Hippocampal formation (tissue), 2 donors: ENCODE measurements at regions not wholly inside any gene's neighbourhood (a gene's known extent, or its start where the extent isn't known, plus 50 kb on each side); places are given as distances from the start of the nearest gene placed in this dataset.
A peak's percentile ranks its signal among the peaks of the same experiment; 100 is the strongest.
"Not testable (repeated sequence)": the region's sequence is repeated elsewhere in the genome, so short reads cannot be mapped to it uniquely, and the experiment has no call there.

Experiments used
- DNase-seq, 2 donors: peaks; one replicate each; lab custom pipeline; 2025; lab: John Stamatoyannopoulos, UW

DNA sequence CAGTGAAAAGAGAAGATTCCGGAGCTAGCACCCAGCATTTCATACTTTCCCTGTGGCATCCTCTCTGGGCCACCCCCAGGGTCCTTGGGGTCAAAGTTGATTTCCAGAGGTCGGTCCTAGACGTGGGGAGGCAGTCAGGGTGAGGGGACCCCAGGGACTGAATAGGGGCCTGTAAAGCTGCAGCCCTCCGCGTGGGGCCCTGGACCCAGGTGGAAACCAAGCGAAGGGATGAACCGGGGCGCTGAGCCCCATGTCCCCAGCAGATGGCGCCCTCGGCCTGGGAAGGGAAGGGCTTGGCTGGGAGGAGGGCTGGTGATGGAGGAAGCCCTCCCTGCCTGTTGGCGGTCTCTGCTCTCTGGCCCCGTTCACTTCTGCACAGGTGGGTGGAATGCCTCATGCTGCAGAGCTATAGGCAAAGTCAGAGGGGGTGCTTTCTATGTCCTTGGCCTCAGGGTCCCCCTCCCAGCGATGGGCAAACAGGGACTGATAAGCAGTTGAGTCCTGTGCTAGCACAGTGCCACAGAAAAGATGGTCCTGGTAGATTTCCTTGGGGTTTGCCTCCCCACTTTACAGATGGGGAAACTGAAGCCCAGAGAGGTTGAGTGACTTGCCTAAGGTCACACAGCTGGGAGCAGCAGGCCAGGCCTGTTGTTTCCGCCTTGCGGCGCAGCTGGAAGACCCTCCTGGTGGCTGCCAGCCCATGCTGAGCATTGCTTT lies 163.4 kb upstream of the CIBAR2 start:
- peak; percentile 38 to 66 for DNase-seq

DNA sequence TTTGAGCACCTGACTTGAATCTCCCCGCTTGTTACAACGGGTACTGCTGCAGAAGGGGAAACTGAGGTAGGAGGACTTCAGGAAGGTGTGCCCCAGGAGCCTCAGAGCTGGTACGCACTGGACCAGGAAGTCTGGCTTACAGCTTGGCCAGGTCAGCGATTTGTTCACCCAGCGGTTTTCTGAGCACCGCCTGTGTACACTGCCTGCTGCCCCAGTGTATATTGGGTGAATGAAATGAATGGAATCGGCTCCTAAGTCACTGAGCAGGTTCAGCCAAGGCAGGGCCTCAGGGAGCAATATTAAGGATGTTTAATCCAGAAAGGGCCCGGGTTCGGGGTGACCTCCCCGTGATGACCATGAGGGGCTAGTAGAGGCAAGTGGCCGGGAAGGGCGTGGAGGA lies 164.0 kb upstream of the CIBAR2 start:
- DNase-seq: no peak

DNA sequence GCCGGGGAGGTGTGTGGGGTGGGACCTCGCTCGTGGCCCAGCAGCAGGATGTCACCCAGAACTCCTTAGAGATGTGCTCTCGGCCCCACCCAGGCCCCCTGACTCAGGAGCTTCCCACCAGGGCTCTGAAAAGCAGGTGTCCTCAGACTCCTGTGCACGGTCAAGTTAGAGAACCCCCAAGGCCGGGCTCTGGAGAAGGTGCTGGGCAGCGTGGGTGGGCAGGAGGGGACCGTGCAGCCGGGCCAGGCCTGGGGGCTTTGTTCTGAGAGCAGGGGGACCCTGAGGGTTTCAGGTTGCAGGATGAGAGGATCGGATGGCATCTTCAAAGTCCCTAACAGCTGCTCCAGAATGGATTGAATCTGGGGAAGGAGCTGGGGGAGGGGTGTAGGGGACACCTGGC lies 164.4 kb upstream of the CIBAR2 start:
- no peak for DNase-seq

DNA sequence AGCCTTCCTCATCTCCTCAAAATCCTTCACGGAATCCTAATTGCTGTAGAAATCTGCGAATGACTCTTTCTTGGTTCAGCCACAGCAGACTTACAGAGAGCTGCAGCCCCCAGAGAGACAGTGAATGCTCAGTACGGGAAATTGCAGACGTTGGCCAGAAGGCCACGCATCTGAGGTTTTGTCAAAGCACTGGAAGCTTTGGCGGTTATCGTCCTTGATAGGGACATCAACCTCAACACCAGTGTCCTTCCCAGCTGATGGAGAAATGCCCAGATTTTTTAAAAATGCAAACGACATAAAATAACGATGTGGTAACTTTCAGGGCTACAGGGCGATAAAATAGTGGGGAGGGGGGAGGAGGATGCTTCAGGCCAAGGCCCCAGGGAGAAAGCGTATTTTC lies 166.6 kb upstream of the CIBAR2 start:
- no peak for DNase-seq

DNA sequence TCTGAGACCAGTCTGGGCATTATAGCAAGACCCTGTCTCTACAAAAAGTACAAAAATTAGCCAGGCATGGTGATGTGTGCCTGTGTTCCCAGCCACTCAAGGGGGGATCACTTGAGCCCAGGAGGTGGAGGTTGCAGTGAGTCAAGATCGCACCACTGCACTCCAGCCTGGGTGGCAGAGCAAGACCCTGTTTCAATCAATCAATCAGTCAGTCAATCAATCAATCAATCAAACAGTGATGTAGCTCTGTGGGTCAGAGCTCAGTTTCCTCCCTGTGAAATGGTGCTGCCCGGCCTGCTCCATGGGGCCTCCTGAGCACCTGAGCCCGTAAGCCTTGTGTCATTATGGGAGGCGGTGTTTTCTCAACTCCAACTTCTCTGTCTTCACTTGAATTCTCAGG lies 167.1 kb upstream of the CIBAR2 start:
- no peak for DNase-seq

DNA sequence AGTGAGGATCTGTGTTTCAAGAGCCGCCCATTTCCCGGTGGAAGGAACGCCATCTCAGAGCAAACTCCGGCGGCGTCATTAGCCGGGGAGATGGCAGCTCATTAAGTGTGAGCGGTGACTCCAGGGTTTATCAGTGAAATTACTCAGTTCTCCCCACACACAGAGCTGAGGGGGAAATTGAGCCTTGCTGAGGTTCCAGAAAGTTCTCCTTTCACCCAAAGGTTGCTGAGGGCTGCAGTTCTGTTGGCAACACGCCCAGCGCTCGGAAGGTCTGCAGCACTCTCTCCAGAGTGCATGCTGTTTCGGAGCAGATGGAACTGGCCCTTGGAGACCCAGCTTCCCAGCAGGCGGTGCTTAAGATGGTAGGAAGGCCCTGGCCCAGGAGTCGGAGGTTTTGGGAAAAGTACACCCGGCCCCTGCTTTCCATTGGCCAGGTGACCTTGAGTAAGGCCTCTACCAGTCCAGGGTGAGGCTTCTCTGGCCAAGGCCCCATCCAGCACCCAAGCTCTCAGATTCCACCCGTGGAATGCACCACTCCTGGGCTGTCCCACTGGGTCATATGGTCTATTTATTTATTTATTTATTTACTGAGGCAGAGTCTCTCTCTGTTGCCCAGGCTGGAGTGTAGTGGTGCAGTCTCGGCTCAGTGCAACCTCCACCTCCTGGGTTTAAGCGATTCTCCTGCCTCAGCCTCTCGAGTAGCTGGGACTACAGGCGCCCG lies 167.7 kb upstream of the CIBAR2 start:
- peak in 1 of 2 donors; percentile 16 for DNase-seq

DNA sequence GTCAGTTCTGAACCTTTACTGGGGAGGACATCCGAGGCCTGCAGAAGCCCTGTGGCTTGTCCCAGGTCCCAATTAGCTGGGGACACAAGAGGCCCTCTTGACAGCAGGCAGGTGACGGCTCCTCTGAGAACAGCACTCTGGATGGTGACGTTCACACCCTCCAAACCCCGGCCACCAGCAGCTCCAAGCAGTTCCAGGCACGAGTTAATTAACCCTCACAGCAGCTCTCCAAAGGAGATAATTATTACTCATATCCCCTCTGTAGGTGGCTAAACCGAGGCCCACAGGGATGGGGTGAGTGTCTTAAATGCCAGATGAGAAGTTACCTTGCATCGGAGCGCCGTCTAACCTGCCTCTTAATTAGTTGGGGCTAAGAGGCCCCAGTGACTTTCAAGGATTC lies 168.9 kb upstream of the CIBAR2 start:
- no peak for DNase-seq

DNA sequence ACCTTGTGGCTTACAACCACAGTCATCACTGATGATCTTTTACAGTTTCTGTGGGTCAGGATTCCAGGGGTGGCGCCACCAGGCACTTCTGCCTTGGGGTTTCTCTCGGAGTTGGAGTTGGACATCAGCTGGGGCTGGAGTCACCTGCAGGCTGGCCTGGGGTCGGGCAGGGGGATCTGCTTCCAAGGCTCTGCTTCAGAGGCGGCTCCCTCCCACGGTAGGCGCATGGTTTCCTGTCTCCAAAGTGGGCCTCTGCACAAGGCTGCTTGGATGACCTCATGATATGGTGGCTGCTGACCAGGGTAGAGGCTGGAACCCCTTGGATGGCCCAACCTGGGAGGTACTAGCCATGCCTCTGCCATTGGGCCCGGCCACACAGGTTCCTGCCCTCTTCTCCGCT lies 170.6 kb upstream of the CIBAR2 start:
- DNase-seq: no peak

DNA sequence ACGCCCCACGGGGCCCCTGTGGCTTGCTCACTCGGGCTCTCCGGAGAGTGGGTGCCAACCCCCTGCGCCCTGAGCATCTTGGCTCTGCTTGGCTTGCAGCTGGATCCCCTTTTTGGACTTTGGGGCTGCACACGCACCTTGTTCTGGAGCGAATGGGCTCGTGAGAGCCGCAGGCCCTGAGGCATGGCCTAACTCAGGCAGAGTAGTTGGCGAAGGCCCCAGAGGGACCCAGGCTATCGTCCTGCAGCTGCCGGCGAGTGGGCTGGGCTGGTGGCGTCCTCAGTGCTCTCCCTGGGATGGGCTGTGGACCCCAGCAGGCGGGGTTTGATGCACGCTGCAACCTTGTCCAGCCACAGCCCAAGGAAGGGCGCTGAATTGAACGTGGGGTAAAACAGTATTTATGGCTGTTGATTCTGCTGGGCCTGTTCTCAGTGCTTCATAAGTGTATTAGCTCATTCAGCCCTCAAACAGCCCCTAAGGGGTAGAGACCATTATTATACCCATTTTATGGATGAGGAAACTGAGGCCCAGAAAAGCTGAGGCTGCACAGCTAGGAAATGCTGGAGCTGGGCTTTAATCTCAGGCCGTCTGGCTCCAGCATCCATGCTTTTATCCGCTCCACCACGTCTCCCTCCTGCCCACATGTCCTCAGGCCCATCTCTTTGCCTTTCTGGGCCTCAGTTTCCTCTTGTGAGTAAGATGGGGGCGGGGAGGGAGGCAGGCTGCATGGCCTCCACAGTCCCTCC lies 171.2 kb upstream of the CIBAR2 start:
- no peak for DNase-seq

DNA sequence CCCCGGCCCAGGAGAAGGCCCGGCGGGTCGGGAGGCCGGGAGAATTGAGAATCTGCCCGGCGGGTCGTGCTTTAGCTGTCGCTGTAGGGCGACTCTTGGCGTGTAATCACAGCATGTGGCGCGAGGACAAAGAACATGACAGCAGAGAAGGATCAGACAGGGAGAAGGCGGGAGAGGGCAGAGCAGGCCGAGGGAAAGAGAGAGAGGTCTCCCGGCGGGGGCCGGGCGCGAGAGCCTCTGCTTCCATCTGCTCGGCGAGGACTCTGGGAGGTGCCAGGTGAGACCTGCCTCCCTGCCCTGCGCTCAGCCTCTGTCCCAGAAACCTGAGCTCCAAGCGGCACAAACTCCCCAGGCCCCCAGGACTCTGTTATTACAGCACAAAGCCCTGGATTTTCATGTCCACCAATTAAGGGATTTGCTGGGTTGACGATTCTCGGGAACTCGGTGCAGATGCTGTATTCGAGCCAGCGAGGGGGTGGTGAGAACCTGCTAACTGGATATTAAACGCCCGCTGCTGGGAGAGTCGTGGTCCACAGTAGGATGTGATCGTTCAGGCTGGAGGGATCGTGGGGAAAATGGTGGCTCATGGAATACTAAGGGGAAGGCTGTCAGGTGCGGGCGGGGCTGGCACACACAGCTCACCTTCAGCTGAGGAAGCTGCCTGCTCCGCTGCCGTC lies 172.0 kb upstream of the CIBAR2 start:
- peak in 1 of 2 donors; percentile 9 for DNase-seq

DNA sequence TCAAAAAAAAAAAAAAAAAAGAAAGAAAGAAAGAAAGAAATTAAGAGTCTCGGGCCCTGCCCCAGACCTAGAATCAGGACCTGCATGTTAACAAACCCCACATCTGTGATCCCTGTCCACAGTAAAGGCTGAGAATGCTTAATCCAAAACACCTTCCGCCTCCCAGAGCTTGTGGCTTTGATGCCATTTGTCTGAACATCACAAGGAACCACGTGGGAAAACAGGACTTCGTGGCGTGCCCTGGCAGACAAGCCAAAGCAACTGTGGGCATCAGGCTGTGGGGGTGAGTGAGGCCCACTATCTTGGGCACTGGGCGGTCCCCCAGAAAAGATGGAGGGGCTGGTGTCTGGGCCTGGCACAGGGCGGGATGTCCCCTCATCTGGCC lies 173.4 kb upstream of the CIBAR2 start:
- DNase-seq: peak in 1 of 2 donors; percentile 64

DNA sequence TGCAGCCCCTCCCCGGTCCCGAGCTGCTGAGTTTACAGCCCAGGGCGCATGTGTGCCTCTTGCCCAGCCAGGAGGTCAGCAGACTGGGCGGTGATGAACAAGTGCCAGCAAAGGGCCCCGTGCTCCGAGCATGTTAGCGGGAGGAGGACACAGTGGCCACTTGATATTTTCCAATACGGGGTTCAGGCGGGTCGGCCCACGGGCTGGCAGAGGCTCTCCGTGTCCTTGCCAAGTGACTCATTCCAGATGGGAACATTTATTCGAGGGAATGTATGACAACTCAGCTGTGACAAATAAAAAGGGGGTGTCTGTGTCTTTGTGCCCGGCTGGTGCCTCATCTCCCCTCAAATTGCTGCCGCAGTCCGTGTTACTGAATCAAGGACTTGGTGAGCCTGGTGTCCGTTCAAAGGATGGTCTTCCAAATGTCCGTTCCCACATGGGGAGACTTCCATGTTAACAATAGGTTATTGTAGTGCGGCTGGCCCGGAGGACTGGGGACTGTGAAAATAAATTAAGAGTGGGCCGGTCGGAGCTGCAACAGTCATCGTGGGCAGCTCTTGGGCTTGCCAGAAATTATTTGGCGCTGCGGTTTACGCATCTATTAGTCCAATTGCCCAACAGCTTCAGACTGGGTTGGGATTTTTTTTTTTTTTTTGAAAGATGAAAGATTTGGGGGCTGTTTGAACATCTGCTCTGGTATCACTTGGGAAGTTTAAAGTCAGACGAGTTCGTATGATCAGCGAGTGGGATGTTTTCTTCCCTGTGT lies 174.0 kb upstream of the CIBAR2 start:
- DNase-seq: peak; percentile 93 to 94

DNA sequence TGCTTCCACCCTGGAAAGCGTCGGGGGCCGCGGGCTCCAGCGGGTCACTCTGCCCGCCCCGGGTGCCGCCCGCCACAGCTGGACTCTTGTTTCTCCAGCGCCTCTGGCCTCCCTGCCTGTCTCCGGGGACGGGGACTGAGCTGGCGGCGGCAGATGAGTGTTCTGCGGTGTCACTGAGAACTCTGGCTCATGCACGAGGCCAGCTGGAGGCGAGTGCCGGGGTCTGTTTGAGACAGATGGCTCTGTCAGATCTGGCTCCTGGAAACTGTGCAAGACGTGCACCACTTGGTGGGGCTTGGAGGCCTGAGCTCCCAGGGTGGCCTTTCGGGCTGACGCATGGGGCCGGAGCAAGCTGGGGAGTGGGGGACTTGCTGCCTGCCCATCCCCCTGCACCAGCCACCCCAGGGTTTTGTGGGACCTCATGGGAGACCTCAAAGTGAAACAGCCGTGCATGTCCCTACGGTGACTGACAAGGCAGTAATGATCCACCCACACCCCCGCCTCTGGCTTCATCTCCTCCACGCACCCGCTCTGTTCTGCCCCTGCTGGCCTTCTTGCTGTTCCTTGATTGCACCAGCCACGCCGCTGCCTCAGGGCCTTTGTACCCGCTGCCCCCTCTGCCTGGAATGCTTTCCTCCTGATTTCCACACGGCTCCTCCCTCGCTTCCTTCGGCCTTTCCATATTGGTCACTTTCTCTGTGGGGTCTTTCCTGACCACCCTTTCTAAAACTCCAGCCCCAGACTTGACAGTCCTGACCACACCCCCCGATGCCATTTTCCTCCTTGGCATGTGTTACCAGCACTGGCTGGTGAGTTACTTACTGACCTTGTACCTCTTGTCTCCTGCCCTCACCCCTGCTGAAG lies 174.9 kb upstream of the CIBAR2 start:
- peak; percentile 49 to 76 for DNase-seq

DNA sequence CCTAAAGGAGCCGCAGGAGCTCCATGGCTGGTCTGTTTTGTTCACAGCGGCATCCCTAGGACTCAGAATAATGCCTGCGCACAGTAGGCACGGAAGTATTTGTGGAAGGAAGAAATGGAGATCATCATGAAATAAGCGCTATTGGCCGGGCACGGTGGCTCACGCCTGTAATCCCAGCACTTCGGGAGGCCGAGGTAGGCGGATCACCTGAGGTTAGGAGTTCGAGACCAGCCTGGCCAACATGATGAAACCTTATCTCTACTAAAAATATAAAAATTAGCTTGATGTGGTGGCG lies 175.5 kb upstream of the CIBAR2 start:
- DNase-seq: not testable (repeated sequence)

DNA sequence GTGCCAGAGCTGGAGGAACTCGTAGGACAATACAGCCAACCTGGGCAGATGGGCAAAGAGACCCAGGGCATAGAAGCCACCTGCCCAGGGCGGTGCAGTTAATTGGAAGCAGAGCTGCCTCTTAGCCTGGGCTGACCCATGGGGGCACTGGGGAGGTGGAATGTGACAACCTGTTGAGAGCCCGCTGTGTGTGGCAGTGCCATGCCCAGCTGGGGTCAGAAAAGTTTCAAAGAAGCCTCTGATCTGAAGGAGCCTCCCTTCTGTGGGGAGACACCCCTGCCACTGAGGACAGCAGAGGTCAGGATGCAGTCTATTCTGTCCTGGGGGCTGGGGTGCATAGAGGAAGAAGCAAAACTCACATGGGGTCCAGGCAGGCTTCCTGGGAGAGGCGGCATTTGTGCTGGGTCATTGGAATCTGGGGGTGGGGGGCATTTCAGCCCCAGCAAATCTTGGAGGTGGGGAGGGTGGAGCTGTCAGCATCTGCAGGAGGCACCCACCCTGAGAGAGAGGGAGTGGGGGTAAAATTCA lies 176.1 kb upstream of the CIBAR2 start:
- no peak for DNase-seq

DNA sequence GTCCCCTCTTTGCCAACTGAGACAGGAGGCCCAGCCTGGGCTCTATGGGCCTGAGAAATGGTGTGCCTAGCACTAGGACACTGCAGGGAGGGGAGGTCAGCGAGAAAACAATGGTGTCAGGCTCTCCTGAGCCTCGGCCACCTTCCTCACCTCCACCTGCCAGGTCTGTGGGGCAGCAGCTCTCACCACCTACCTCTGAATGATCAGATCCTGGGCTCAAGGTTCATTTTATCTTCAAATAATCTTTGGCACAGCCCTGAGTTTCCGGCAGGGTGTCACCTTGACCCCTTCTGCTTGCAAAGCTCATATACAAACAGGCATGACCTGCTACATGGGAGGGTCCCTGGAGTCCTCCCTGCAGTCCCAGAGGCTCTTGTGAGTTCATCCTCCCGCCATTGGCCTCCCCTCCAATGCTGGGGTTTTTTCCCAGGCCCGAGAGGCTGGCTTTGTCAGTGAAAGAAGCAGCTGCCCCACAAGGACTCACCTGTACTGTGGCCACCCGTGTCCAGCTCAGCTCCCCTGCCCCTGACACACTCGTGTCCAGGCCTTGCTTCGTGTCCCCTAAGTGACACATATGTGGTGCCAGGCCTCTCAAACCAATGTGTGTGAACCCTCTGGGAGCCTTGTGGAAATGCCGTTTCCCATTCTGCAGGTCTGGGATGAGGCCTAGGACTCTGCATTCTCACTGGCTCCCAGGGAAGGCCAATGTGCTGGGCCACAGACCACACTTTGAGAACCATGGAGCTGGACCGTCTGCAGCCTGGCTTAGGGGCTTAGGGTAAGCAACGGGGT lies 176.8 kb upstream of the CIBAR2 start:
- no peak for DNase-seq

DNA sequence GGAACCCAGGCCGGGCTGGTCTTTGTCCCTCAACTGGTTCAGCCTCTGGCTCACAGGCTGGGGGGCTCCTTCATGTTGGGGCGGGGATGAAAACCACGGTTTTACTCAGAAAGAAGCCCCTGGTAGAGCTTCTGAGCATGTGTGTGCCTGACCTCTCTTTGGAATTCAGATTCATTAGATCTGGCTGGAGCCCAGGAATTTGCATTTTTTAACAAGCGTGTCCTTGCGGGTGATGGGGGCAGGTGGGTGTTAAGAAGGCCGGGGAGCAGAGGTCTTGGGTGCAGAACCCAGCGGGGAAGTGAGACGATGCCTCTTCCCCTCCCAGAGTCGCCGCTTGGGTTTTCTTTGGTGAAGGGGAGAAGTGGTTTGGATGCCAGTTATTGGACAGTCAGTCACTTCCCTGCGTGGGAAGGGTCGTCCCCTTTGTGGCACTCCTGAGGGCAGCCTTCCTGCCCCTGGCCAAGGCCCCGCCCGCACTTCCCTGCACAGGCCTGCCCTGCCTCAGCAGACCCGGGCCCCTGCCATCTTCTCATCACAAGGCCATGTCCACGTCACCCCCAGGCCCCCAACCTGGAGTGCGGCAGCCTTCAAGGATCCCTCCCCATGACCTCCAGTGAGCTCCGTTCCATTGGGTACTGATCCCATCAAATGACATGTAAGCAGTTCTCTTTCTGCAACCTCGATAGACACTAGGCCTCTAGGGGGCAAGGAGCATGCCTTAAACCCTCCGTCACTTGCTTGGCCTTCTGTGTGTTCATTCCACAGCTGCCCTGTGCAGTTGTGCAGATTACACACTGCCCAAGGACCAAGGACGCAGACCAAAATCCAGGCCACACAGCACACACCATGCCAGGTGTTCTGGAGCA lies 177.7 kb upstream of the CIBAR2 start:
- no peak for DNase-seq

DNA sequence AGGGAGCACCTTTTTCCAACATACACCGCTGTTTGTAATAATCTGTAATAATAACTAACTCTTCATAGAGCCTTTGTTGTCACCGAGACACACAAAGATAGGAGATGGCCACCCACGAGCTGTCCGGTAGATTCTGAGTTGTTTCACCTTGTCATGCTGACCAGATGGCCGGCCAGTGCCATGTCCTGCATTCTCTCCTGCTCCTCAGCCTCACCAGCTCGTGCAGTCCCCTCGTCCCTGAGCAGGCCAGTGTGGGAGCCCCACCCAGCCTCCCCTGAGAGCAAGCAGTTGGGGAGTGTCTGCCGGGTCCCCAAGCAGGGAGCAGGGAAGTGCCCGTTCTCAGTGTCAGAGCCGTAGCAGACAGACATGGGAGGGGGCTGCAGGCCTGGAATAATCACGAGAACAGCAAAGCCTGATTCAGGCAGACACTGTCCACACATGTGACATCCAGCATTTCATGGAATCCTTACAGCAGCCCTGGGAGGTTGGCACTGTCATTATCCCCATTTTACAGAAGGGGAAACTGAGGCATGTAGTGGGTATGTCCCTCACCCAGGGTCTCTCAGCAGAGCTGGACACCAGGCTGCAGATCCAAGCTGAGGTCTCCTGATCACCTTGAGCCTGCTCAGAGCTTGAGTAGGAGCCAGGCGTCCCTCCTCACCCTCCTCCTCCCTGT lies 178.5 kb upstream of the CIBAR2 start:
- DNase-seq: no peak
